ENCODE measurements at regions not wholly inside any gene's neighbourhood (a gene's known extent, or its start where the extent isn't known, plus 50 kb on each side); places are given as distances from the start of the nearest gene placed in this dataset.
"Not testable (repeated sequence)": the region's sequence is repeated elsewhere in the genome, so short reads cannot be mapped to it uniquely, and the experiment has no call there.

GRCh38 chr5:109550077-109550476, 139.7 kb upstream of the MAN2A1 start:
- no peak overlapping the region for H3K27ac Mint-ChIP-seq
- H3K27me3 Mint-ChIP-seq: peaks cover 0 to 4% (median 0%) of the 10 kb centered on the region in 5 donors
- no peak overlapping the region for H3K4me3 Mint-ChIP-seq
- ATAC-seq (no peak), DNase-seq (no peak)
- POLR2A ChIA-PET: no interaction called here
- H3K36me3 Mint-ChIP-seq: peaks cover 0 to 22% (median 21%) of the 10 kb centered on the region in 3 donors
- H3K9me3 Mint-ChIP-seq: peaks cover 0 to 20% (median 3%) of the 10 kb centered on the region in 9 donors
- H3K4me1 Mint-ChIP-seq: no peaks in the 10 kb centered on the region

DNA sequence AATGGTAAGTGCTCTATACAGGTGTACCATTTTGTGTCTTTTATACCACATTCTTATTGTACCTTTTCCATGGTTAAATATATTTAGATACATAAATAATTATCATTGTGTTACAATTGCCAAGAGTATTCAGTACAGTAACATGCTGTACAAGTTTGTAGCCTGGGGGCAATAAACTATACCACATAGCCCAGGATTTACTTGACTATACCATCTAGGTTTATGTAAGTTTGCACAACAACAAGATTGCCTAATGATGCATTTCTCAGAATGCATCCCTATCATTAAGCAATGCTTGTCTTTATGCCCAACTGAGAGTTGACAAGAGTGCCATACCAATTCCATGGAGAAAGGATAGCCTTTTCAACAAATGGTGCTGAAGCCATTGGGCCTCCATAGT, 136.7 kb upstream of the PJA2 start:
- ATAC-seq: no peak
- Mint-ChIP-seq H3K27ac (no peak overlapping the region), H3K4me1 (no peaks in the 10 kb centered on the region), H3K9me3 (peaks cover 0 to 10% (median 2%) of the 10 kb centered on the region in 9 donors), H3K36me3 (peaks cover 0 to 9% (median 7%) of the 10 kb centered on the region in 3 donors), H3K4me3 (no peak overlapping the region), H3K27me3 (peaks cover 0 to 3% (median 0%) of the 10 kb centered on the region in 5 donors)
- POLR2A ChIA-PET: no interaction called here
- DNase-seq: no peak

GRCh38 chr5:109544873-109545272, 135.1 kb upstream of the PJA2 start:
- ATAC-seq, H3K4me3 Mint-ChIP-seq, H3K4me1 Mint-ChIP-seq, POLR2A ChIA-PET, H3K27me3 Mint-ChIP-seq, DNase-seq: not testable (repeated sequence)
- Mint-ChIP-seq H3K9me3 (peaks cover 0 to 16% (median 11%) of the 10 kb centered on the region in 9 donors), H3K36me3 (peaks cover 0 to 12% (median 8%) of the 10 kb centered on the region in 3 donors), H3K27ac (peak overlapping the region in 1 of 10 donors; percentile 27)

- H3K27ac Mint-ChIP-seq, POLR2A ChIA-PET, H3K4me1 Mint-ChIP-seq, DNase-seq, H3K4me3 Mint-ChIP-seq, ATAC-seq: not testable (repeated sequence)
- Mint-ChIP-seq H3K9me3 (peaks cover 0 to 27% (median 15%) of the 10 kb centered on the region in 9 donors), H3K36me3 (peaks cover 0 to 20% (median 7%) of the 10 kb centered on the region in 3 donors), H3K27me3 (peaks cover 1 to 24% (median 9%) of the 10 kb centered on the region in 5 donors)
Observed at GRCh38 chr5:109538692-109539091, 128.9 kb upstream of the PJA2 start.

DNA sequence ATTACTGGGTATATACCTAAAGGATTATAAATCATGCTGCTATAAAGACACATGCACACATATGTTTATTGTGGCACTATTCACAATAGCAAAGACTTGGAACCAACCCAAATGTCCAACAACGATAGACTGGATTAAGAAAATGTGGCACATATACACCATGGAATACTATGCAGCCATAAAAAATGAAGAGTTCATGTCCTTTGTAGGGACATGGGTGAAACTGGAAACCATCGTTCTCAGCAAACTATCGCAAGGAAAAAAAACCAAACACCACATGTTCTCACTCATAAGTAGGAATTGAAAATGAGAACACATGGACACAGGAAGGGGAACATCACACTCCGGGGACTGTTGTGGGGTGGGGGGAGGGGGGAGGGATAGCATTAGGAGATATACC, 125.3 kb upstream of the PJA2 start:
- H3K4me1 Mint-ChIP-seq, DNase-seq, H3K4me3 Mint-ChIP-seq, H3K27ac Mint-ChIP-seq, H3K36me3 Mint-ChIP-seq, POLR2A ChIA-PET, ATAC-seq: not testable (repeated sequence)
- Mint-ChIP-seq H3K27me3 (peaks cover 3 to 24% (median 5%) of the 10 kb centered on the region in 5 donors), H3K9me3 (peaks cover 0 to 13% (median 4%) of the 10 kb centered on the region in 9 donors)

- no peak for DNase-seq
- peaks cover 2 to 16% (median 4%) of the 10 kb centered on the region in 5 donors for H3K27me3 Mint-ChIP-seq
- H3K27ac Mint-ChIP-seq: no peak overlapping the region
Observed at GRCh38 chr5:109533751-109534272, 124.0 kb upstream of the PJA2 start.

GRCh38 chr5:109532773-109533364, 123.1 kb upstream of the PJA2 start:
- Mint-ChIP-seq H3K27me3 (peaks cover 2 to 15% (median 4%) of the 10 kb centered on the region in 5 donors), H3K9me3 (peaks cover 0 to 4% (median 0%) of the 10 kb centered on the region in 9 donors), H3K4me3 (no peak overlapping the region), H3K27ac (no peak overlapping the region), H3K4me1 (peaks cover 0 to 2% (median 0%) of the 10 kb centered on the region in 4 donors), H3K36me3 (peaks cover 0 to 1% (median 0%) of the 10 kb centered on the region in 3 donors)
- DNase-seq (no peak), ATAC-seq (no peak)
- POLR2A ChIA-PET: no interaction called here

More at GRCh38 chr5:109533751-109534272, 124.0 kb upstream of the PJA2 start:
- Mint-ChIP-seq H3K4me1 (peaks cover 0 to 2% (median 0%) of the 10 kb centered on the region in 4 donors), H3K36me3 (peaks cover 0 to 1% (median 0%) of the 10 kb centered on the region in 3 donors), H3K9me3 (peaks cover 0 to 4% (median 0%) of the 10 kb centered on the region in 9 donors), H3K4me3 (no peak overlapping the region)
- ATAC-seq: no peak
- POLR2A ChIA-PET: no interaction called here

- H3K27ac Mint-ChIP-seq: no peak overlapping the region
- H3K4me3 Mint-ChIP-seq: no peak overlapping the region
- DNase-seq (no peak), ATAC-seq (no peak)
- peaks cover 0 to 4% (median 0%) of the 10 kb centered on the region in 9 donors for H3K9me3 Mint-ChIP-seq
- POLR2A ChIA-PET: no interaction called here
- H3K36me3 Mint-ChIP-seq: peaks cover 0 to 1% (median 0%) of the 10 kb centered on the region in 3 donors
- H3K4me1 Mint-ChIP-seq: peaks cover 0 to 2% (median 0%) of the 10 kb centered on the region in 4 donors
- H3K27me3 Mint-ChIP-seq: peaks cover 2 to 11% (median 4%) of the 10 kb centered on the region in 5 donors
Observed at GRCh38 chr5:109531262-109531661, 121.5 kb upstream of the PJA2 start.

DNA sequence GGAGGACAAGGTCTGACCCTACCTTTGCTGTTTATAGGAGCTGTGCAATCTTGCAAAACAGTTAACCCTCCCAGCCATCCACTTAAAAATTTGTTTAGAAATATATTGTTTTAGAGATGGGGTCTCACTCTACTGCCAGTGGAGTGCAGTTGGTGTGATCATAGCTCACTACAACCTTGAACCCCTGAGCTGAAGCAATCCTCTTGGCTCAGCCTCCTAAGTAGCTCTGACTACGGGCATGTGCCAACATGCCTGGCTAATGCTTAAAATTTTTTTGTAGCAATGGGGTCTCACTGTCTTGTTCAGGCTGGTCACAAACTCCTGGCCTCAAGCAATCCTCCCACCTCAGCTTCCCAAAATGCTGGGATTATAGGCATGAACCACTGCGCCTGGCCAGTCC, 120.2 kb upstream of the PJA2 start:
- DNase-seq: no peak
- peaks cover 0 to 1% (median 0%) of the 10 kb centered on the region in 3 donors for H3K36me3 Mint-ChIP-seq
- peaks cover 0 to 7% (median 3%) of the 10 kb centered on the region in 5 donors for H3K27me3 Mint-ChIP-seq
- POLR2A ChIA-PET: no interaction called here
- no peak for ATAC-seq
- H3K27ac Mint-ChIP-seq: no peak overlapping the region
- H3K4me3 Mint-ChIP-seq: no peak overlapping the region
- H3K4me1 Mint-ChIP-seq: peaks cover 0 to 2% (median 0%) of the 10 kb centered on the region in 4 donors
- H3K9me3 Mint-ChIP-seq: no peaks in the 10 kb centered on the region

DNA sequence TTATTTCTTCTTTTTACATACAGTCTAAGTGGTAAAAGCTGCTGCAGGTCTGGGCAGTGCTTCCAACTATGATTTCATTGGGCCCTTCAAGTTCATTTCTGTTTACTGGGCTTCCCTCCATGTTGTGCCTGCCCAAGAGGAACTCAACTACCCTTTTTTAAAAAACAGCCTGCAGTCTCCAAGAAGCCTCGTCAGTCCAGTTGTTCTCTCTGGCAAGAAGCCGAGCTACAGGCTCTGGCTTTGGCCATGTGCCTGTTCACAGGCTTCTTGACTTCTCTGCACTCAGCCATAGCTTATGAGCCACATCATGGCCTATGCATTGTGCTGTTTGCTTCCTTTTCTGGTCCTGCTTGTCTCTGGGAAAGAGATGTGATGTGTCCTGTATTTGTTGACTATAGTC, 119.7 kb upstream of the PJA2 start:
- Mint-ChIP-seq H3K27ac (no peak overlapping the region), H3K36me3 (no peaks in the 10 kb centered on the region), H3K27me3 (peaks cover 0 to 5% (median 3%) of the 10 kb centered on the region in 5 donors), H3K4me3 (no peak overlapping the region), H3K4me1 (peaks cover 0 to 2% (median 0%) of the 10 kb centered on the region in 4 donors), H3K9me3 (no peaks in the 10 kb centered on the region)
- ATAC-seq: no peak
- DNase-seq: no peak
- POLR2A ChIA-PET: no interaction called here

- Mint-ChIP-seq H3K36me3 (no peaks in the 10 kb centered on the region), H3K27ac (no peak overlapping the region), H3K4me3 (no peak overlapping the region), H3K4me1 (no peaks in the 10 kb centered on the region), H3K27me3 (no peaks in the 10 kb centered on the region), H3K9me3 (peaks cover 0 to 13% (median 0%) of the 10 kb centered on the region in 9 donors)
- POLR2A ChIA-PET: no interaction called here
- DNase-seq (no peak), ATAC-seq (no peak)
Observed at GRCh38 chr5:109524555-109524954, 114.8 kb upstream of the PJA2 start.

GRCh38 chr5:109524026-109524425, 114.3 kb upstream of the PJA2 start:
- Mint-ChIP-seq H3K9me3 (peaks cover 0 to 13% (median 0%) of the 10 kb centered on the region in 9 donors), H3K27me3 (no peaks in the 10 kb centered on the region), H3K36me3 (no peaks in the 10 kb centered on the region), H3K4me3 (no peak overlapping the region), H3K4me1 (no peaks in the 10 kb centered on the region), H3K27ac (no peak overlapping the region)
- POLR2A ChIA-PET: no interaction called here
- DNase-seq (no peak), ATAC-seq (no peak)

DNA sequence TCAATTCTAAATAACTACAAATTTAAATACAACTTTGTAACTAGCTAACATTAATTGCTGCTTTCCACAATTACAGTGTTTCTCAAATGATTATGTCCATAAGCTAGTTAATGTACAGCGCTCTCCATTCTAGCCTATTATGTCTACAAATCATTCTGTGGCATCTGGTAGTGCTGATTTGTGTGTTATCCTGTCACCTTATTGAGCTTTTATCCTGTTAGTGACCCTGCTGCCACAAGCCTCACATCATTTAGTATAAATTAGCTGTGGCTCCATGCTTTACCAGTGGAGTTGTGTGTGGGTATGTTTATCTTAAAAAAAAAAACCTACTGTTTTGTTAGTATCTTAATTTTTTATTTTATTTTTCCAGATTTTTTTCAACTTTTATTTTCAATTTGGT, 112.6 kb upstream of the PJA2 start:
- no peaks in the 10 kb centered on the region for H3K36me3 Mint-ChIP-seq
- no peak overlapping the region for H3K4me3 Mint-ChIP-seq
- POLR2A ChIA-PET: no interaction called here
- ATAC-seq: no peak
- H3K27ac Mint-ChIP-seq: no peak overlapping the region
- no peak for DNase-seq
- no peaks in the 10 kb centered on the region for H3K4me1 Mint-ChIP-seq
- no peaks in the 10 kb centered on the region for H3K27me3 Mint-ChIP-seq
- H3K9me3 Mint-ChIP-seq: peaks cover 0 to 13% (median 0%) of the 10 kb centered on the region in 9 donors
